OCI-LY7 (cell line): ENCODE measurements at regions not wholly inside any gene's neighbourhood (a gene's known extent, or its start where the extent isn't known, plus 50 kb on each side); places are given as distances from the start of the nearest gene placed in this dataset.

Experiments
- CTCF ChIP-seq: fragments of 200-600 bp; sonication (generic); conservative IDR thresholded peaks from 2 replicates; pipeline ENCODE4 v1.5.1; 2014; ENCODE audit warnings: mild to moderate bottlenecking, antibody characterized with exemption, low read length, moderate library complexity, mixed read lengths
- EZH2phosphoT487 ChIP-seq: fragments of 200-600 bp; sonication (generic); IDR thresholded peaks from 2 replicates; pipeline ENCODE4 v1.6.1; 2018; ENCODE audit warnings: low read depth, borderline replicate concordance, mild to moderate bottlenecking, mixed run types, antibody characterized with exemption, low read length, moderate library complexity, mixed read lengths

DNA sequence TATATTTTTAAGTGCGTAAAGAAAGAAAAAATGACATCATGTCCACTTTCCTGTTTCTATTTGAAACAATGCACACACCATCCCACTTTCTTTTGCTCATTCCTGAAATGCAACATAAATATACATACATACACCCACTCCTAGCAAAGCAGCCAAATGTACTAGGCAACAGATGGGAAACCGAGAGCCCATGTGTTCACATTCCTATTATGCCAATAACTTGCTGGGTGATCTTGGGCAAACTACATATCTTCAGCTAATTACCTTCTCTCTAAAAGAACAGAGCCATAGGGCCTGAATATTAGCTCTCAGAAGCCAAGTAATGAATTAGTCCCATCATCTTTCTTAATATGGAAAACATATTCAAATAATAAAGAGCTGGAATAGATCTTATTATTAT is 610.6 kb upstream of the ATXN8OS start:
- TF ChIP-seq EZH2phosphoT487 (no peak), CTCF (no peak)
